ENCODE measurements at regions not wholly inside any gene's neighbourhood (a gene's known extent, or its start where the extent isn't known, plus 50 kb on each side); places are given as distances from the start of the nearest gene placed in this dataset.

GRCh38 chr1:48107516-48107915 lies 110.3 kb upstream of the TRABD2B start:
- no peak for TF ChIP-seq CTCF (IDR thresholded peaks at IDR 0.05 in 8 of 11, conservative IDR thresholded peaks at IDR 0.05 in 3 of 11)
- no peak for TF ChIP-seq POLR2A (IDR thresholded peaks at IDR 0.05)
